IMR-90 (cell line): ENCODE measurements at regions not wholly inside any gene's neighbourhood (a gene's known extent, or its start where the extent isn't known, plus 50 kb on each side); places are given as distances from the start of the nearest gene placed in this dataset.
A peak's percentile ranks its signal among the peaks of the same experiment; 100 is the strongest.

ENCODE experiments used
- ATAC-seq: fragments of 200-7000 bp; cut with Tn5 transposase; 2 replicates; pipeline ENCODE4 v1.9.1; 2020; ENCODE audit warnings: low read depth, mild to moderate bottlenecking, moderate library complexity
- BruUV-seq: library from RNA; stranded (reverse); fragments of 400-500 nt; replicated peaks from 2 replicates; lab custom pipeline; 2021; lab: Mats Ljungman, UMichigan
- CTCF ChIA-PET: fragments of 300-600 bp; formaldehyde crosslinking; extraction: SDS; loops from one replicate; lab custom pipeline; 2021; ENCODE audit warnings: antibody characterized with exemption; lab: Yijun Ruan, JAX
- POLR2A ChIA-PET: fragments of 300-600 bp; sonication (Branson Sonifier 250); formaldehyde crosslinking; loops from one replicate; lab custom pipeline; 2022; ENCODE audit warnings: antibody characterized with exemption; ENCODE audit not compliant: unreplicated experiment; lab: Charles Lee
- DNase-seq: peaks from one replicate; pipeline ENCODE4 v3.0.0; 2013
- H2AFZ ChIP-seq: replicated peaks from 2 replicates; pipeline ENCODE3; 2013; ENCODE audit warnings: low read length, mild to moderate bottlenecking; ENCODE audit not compliant: poor library complexity
- H2AK5ac ChIP-seq: 2 replicates; pipeline ENCODE4 v1.6.1; 2013; ENCODE audit warnings: low read depth, low read length, inconsistent platforms
- H2AK9ac ChIP-seq: replicated peaks from 2 replicates; pipeline ENCODE3; 2013; ENCODE audit warnings: mild to moderate bottlenecking, low read depth, low read length, moderate library complexity; ENCODE audit not compliant: poor library complexity
- H2BK120ac ChIP-seq: 2 replicates; pipeline ENCODE4 v1.6.1; 2013; ENCODE audit warnings: low read depth, low read length, inconsistent platforms
- H2BK15ac ChIP-seq: 3 replicates; pipeline ENCODE4 v1.6.1; 2013; ENCODE audit warnings: low read depth, low read length, inconsistent platforms
- H2BK20ac ChIP-seq: 2 replicates; pipeline ENCODE4 v1.6.1; 2013; ENCODE audit warnings: low read depth, mild to moderate bottlenecking, inconsistent platforms, low read length, moderate library complexity
- H2BK5ac ChIP-seq: 2 replicates; pipeline ENCODE4 v1.6.1; 2013; ENCODE audit warnings: mild to moderate bottlenecking, low read depth, low read length, inconsistent platforms; ENCODE audit not compliant: poor library complexity, severe bottlenecking
- H3K14ac ChIP-seq: replicated peaks from 2 replicates; pipeline ENCODE4 v1.6.1; 2013; ENCODE audit warnings: low read depth, low read length, inconsistent platforms
- H3K18ac ChIP-seq: 2 replicates; pipeline ENCODE4 v1.6.1; 2013; ENCODE audit warnings: low read depth, low read length, control low read depth
- H3K23ac ChIP-seq: 2 replicates; pipeline ENCODE4 v1.6.1; 2013; ENCODE audit warnings: low read depth, low read length, inconsistent platforms
- H3K27ac ChIP-seq: 2 replicates; pipeline ENCODE4 v1.5.1; 2013; ENCODE audit warnings: mild to moderate bottlenecking, control low read depth, low read length; ENCODE audit not compliant: insufficient read depth
- H3K27me3 ChIP-seq: 2 replicates; pipeline ENCODE4 v1.6.1; 2013; ENCODE audit warnings: low read length; ENCODE audit not compliant: control insufficient read depth, insufficient read depth
- H3K36me3 ChIP-seq: 2 replicates; pipeline ENCODE4 v1.6.1; 2013; ENCODE audit warnings: low read length, mixed read lengths; ENCODE audit not compliant: control insufficient read depth, insufficient read depth
- H3K4ac ChIP-seq: 2 replicates; pipeline ENCODE4 v1.6.1; 2013; ENCODE audit warnings: low read depth, low read length, inconsistent platforms
- H3K4me1 ChIP-seq: 2 replicates; pipeline ENCODE4 v1.6.1; 2013; ENCODE audit warnings: low read length, mixed read lengths; ENCODE audit not compliant: control insufficient read depth, insufficient read depth
- H3K4me2 ChIP-seq: 2 replicates; pipeline ENCODE4 v1.6.1; 2013; ENCODE audit warnings: low read depth, mild to moderate bottlenecking, control low read depth, low read length, moderate library complexity
- H3K4me3 ChIP-seq: 2 replicates; pipeline ENCODE4 v1.5.1; 2013; ENCODE audit warnings: low read depth, mild to moderate bottlenecking, control low read depth, low read length, moderate library complexity; ENCODE audit not compliant: insufficient read depth
- H3K56ac ChIP-seq: 2 replicates; pipeline ENCODE4 v1.6.1; 2013; ENCODE audit warnings: low read length, inconsistent platforms; ENCODE audit not compliant: insufficient read depth; ENCODE audit errors: extremely low read depth
- H3K79me1 ChIP-seq, 2 experiments: 2 replicates each; pipeline ENCODE4 v1.6.1; 2013; ENCODE audit warnings: low read length in 2 of 2, inconsistent platforms in 1 of 2, low read depth in 1 of 2
- H3K9ac ChIP-seq: 2 replicates; pipeline ENCODE4 v1.6.1; 2013; ENCODE audit warnings: low read depth, low read length, control low read depth
- H3K9me1 ChIP-seq: 2 replicates; pipeline ENCODE4 v1.6.1; 2013; ENCODE audit warnings: low read length, inconsistent platforms; ENCODE audit not compliant: insufficient read depth
- H3K9me3 ChIP-seq: 2 replicates; pipeline ENCODE4 v1.6.1; 2013; ENCODE audit warnings: low read length; ENCODE audit not compliant: control insufficient read depth, insufficient read depth
- H4K20me1 ChIP-seq: 2 replicates; pipeline ENCODE4 v1.6.1; 2013; ENCODE audit warnings: low read length, inconsistent platforms; ENCODE audit not compliant: insufficient read depth
- H4K5ac ChIP-seq: 2 replicates; pipeline ENCODE4 v1.6.1; 2013; ENCODE audit warnings: mild to moderate bottlenecking, low read depth, low read length, control low read depth
- H4K8ac ChIP-seq, 2 experiments: 2 replicates each; pipeline ENCODE4 v1.6.1; 2013; ENCODE audit warnings: low read depth in 2 of 2, low read length in 2 of 2, control low read depth in 1 of 2, inconsistent platforms in 1 of 2
- H4K91ac ChIP-seq: 2 replicates; pipeline ENCODE4 v1.6.1; 2013; ENCODE audit warnings: low read depth, low read length, inconsistent platforms; ENCODE audit not compliant: insufficient read depth
- BHLHE40 ChIP-seq: fragments of 150-350 bp; IDR thresholded peaks from 2 replicates; pipeline ENCODE4 v1.6.1; 2016; ENCODE audit warnings: mild to moderate bottlenecking, low read depth, low read length
- CTCF ChIP-seq: conservative IDR thresholded peaks from 2 replicates; pipeline ENCODE4 v1.5.1; 2012; ENCODE audit warnings: mild to moderate bottlenecking, low read depth, low read length, improper control_type of control experiment
- MAFK ChIP-seq: IDR thresholded peaks from 2 replicates; pipeline ENCODE4 v1.6.1; 2012; ENCODE audit warnings: low read depth, low read length, improper control_type of control experiment
- MAZ ChIP-seq: IDR thresholded peaks from 2 replicates; pipeline ENCODE4 v1.6.1; 2012; ENCODE audit warnings: low read depth, mild to moderate bottlenecking, low read length, improper control_type of control experiment, moderate library complexity, borderline replicate concordance
- POLR2A ChIP-seq: IDR thresholded peaks from 2 replicates; pipeline ENCODE4 v1.6.1; 2012; ENCODE audit warnings: mild to moderate bottlenecking, low read depth, low read length
- RAD21 ChIP-seq: IDR thresholded peaks from 2 replicates; pipeline ENCODE4 v1.6.1; 2012; ENCODE audit warnings: low read length, improper control_type of control experiment
- RCOR1 ChIP-seq: IDR thresholded peaks from 2 replicates; pipeline ENCODE4 v1.6.1; 2012; ENCODE audit warnings: mild to moderate bottlenecking, low read length, improper control_type of control experiment; ENCODE audit not compliant: insufficient replicate concordance
- SMC3 ChIP-seq: fragments of 150-350 bp; IDR thresholded peaks from 2 replicates; pipeline ENCODE4 v1.6.1; 2016; ENCODE audit warnings: low read depth, mild to moderate bottlenecking, antibody characterized with exemption, low read length, moderate library complexity
- WGBS, 2 experiments: methylation state at CpG; one replicate each; pipeline versions ENCODE4 v1.1.5 to v1.1.7; 2013; ENCODE audit warnings: missing lambda C conversion rate in 2 of 2; ENCODE audit not compliant: insufficient read length in 1 of 2; ENCODE audit errors: extremely low coverage in 2 of 2; 5-methylcytosine and 5-hydroxymethylcytosine counted together
- dilution Hi-C: fragments of 300-500 bp; cut with HindIII; formaldehyde crosslinking; loops from one replicate; pipeline ENCODE4 v1.14.3; 2018; ENCODE audit warnings: low sequenced_read_pairs; ENCODE audit not compliant: unreplicated experiment
- in situ Hi-C: fragments of 300-500 bp; cut with MboI; formaldehyde crosslinking; loops from 3 replicates; pipeline ENCODE4 v1.14.3; 2019; ENCODE audit warnings: low sequenced_read_pairs, inconsistent platforms, mixed read lengths
- intact Hi-C: fragments of 100-400 bp; cut with micrococcal nuclease; formaldehyde crosslinking; loops from 2 replicates; pipeline ENCODE4 v1.10.0; 2022
- TF ChIP-seq, protein P1 (sequence below): fragments of 150-350 bp; IDR thresholded peaks from 2 replicates; pipeline ENCODE4 v1.6.1; 2016; ENCODE audit warnings: low read depth, mild to moderate bottlenecking, low read length, moderate library complexity, borderline replicate concordance

GRCh38 chr18:35803551-35803950, 168.9 kb upstream of the RMP24 start:
- CTCF ChIA-PET = no interaction called here
- H2AFZ ChIP-seq = no peak overlapping the region
- no peaks in the 10 kb centered on the region for H3K9me3 ChIP-seq
- no peaks in the 10 kb centered on the region for H4K20me1 ChIP-seq
- no peak overlapping the region for H3K4ac ChIP-seq
- no peaks in the 10 kb centered on the region for H3K27me3 ChIP-seq
- H3K4me3 ChIP-seq = no peak overlapping the region
- H3K14ac ChIP-seq = no peak overlapping the region
- no peak overlapping the region for H3K4me2 ChIP-seq
- H2BK5ac ChIP-seq = no peak overlapping the region
- no peak overlapping the region for H3K9ac ChIP-seq
- no TSS peak for BruUV-seq
- DNase-seq = peak; percentile 0
- H2BK20ac ChIP-seq = no peak overlapping the region
- no peak overlapping the region for H3K23ac ChIP-seq
- no peak overlapping the region for H4K91ac ChIP-seq
- H2AK9ac ChIP-seq = no peak overlapping the region
- no peak overlapping the region for H2BK15ac ChIP-seq
- H4K8ac ChIP-seq = no peak overlapping the region
- dilution Hi-C loops = no loop called here
- H2AK5ac ChIP-seq = no peak overlapping the region
- H3K18ac ChIP-seq = no peak overlapping the region
- intact Hi-C loops = no loop called here
- no peak overlapping the region for H3K27ac ChIP-seq
- no peaks in the 10 kb centered on the region; the same call in 1 of the 2 replicates for H3K9me1 ChIP-seq
- H3K79me1 ChIP-seq = no peaks in the 10 kb centered on the region
- no CpG with 5 or more reads among the region's 1 CpG for WGBS, 2 experiments
- H2BK120ac ChIP-seq = no peak overlapping the region
- POLR2A ChIA-PET = no interaction called here
- peak; percentile 54 for ATAC-seq
- TF ChIP-seq CTCF (no peak), RCOR1 (no peak), BHLHE40 (no peak), MAFK (no peak), MAZ (no peak), RAD21 (no peak), SMC3 (no peak), POLR2A (no peak)
- TF ChIP-seq, protein P1, sequence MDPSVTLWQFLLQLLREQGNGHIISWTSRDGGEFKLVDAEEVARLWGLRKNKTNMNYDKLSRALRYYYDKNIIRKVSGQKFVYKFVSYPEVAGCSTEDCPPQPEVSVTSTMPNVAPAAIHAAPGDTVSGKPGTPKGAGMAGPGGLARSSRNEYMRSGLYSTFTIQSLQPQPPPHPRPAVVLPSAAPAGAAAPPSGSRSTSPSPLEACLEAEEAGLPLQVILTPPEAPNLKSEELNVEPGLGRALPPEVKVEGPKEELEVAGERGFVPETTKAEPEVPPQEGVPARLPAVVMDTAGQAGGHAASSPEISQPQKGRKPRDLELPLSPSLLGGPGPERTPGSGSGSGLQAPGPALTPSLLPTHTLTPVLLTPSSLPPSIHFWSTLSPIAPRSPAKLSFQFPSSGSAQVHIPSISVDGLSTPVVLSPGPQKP = no peak
- no peaks in the 10 kb centered on the region for H3K4me1 ChIP-seq
- no peak overlapping the region for H4K5ac ChIP-seq
- H3K36me3 ChIP-seq = no peaks in the 10 kb centered on the region
- in situ Hi-C loops = no loop called here
- H3K56ac ChIP-seq = no peak overlapping the region
